WI38 (cell line): ENCODE measurements at regions not wholly inside any gene's neighbourhood (a gene's known extent, or its start where the extent isn't known, plus 50 kb on each side); places are given as distances from the start of the nearest gene placed in this dataset.
"Not testable (repeated sequence)": the region's sequence is repeated elsewhere in the genome, so short reads cannot be mapped to it uniquely, and the experiment has no call there.

Source experiments
- H3K4me3 ChIP-seq: 2 replicates; pipeline ENCODE4 v1.5.1; 2011; ENCODE audit warnings: low read depth, mild to moderate bottlenecking, control low read depth, low read length
- TF ChIP-seq, protein P1 (sequence below): IDR thresholded peaks from 2 replicates; pipeline ENCODE4 v1.5.1; 2012; ENCODE audit warnings: low read depth, mild to moderate bottlenecking, control low read depth, low read length

DNA sequence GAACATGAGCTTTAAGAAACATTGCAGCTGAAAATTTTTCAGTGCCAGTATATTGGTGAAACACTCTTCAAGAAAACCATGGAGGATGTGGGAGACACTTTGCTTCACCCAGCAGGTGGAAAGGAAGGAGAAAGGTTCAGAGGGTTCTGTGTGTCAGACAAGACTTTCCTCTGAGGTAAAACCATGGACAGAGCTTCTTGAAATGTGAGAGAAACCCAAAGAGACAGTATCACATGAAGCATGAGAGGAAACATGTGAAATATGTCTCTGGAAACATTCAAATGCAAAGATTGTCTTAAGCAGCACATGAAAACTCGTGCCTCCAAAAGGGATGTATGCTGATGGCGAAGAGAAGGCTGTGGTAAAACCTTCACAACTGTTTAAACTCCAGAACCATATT, 368.9 kb upstream of the ST8SIA4 start:
- TF ChIP-seq, protein P1, sequence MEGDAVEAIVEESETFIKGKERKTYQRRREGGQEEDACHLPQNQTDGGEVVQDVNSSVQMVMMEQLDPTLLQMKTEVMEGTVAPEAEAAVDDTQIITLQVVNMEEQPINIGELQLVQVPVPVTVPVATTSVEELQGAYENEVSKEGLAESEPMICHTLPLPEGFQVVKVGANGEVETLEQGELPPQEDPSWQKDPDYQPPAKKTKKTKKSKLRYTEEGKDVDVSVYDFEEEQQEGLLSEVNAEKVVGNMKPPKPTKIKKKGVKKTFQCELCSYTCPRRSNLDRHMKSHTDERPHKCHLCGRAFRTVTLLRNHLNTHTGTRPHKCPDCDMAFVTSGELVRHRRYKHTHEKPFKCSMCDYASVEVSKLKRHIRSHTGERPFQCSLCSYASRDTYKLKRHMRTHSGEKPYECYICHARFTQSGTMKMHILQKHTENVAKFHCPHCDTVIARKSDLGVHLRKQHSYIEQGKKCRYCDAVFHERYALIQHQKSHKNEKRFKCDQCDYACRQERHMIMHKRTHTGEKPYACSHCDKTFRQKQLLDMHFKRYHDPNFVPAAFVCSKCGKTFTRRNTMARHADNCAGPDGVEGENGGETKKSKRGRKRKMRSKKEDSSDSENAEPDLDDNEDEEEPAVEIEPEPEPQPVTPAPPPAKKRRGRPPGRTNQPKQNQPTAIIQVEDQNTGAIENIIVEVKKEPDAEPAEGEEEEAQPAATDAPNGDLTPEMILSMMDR, result no peak
- H3K4me3 ChIP-seq, result no peak overlapping the region

DNA sequence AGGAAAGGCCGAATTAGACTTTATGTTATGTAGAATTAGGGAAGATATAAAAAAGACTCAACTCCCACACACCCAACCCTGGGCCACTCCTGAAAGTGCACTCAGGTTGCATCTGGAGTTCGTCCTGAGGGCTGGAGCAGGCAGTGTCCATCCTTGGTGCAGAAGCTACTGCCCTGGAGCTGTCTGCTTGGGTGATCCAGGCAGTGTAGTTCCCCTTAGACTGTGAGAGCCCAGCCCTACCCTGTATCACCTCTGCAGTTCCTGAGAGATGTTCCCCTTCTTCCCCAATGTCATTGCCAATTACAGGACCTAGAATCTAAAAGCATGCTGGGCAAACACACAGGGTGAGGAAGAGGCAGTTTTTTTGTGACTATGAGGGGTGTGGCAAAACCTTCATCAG, 368.3 kb upstream of the ST8SIA4 start:
- no peak overlapping the region for H3K4me3 ChIP-seq

DNA sequence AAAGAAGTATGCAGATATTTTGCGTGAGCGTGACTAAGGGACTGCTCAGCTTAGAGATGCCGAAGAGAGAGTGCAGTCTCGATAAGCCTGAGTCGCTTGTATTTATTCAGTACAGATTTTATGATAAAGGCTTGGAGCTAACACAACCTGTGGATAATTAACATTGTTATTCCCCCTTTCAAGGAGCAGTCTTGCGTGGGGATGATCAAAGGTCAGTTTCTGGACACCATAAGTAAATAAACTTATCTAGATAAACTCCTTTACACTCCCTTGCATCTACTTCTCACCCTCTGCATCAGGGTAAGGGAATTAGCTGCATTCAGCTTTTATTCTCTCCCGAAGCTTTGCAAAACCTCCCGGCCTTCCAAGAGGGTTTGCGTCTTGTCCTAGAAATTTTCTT, 357.8 kb upstream of the ST8SIA4 start:
- H3K4me3 ChIP-seq, result no peak overlapping the region
- TF ChIP-seq, protein P1, result no peak

More for the DNA sequence above, 368.3 kb upstream of the ST8SIA4 start:
- TF ChIP-seq, protein P1, result no peak

DNA sequence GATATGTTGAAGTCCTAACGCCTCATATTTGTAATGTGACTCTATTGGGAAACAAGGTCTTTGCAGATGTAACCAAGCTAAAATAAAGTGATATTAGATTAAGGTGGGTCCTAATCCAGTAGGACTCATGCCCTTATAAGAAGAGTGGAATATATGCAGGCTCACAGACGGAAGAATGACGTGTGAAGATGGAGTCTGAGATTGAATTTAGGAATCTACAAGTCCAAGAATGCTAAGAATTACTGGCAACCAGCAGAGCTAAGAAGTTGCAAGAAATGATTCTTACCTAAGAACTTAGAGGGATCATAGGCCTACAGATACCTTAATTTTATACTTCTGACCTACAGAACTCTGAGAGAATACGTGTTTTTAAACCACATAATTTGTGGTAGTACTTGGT, 350.0 kb upstream of the ST8SIA4 start:
- TF ChIP-seq, protein P1, result no peak
- H3K4me3 ChIP-seq, result no peak overlapping the region

DNA sequence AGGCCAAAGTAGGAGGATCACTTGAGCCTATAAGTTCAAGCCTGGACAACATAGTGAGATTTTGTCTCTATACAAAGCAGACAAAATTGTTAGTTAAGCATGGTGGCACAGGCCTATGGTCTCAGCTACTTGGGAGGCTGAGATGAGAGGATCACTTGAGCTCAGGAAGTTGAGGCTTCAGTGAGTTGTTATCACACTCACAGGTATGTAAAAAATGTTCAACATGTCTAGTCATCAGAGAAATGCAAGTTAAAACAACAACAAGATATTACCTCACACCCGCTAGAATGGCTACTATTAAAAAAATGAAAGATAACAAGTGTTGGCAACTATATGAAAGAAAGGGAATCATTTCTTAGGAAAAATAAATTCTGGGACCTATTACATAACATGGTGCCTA, 341.5 kb upstream of the ST8SIA4 start:
- H3K4me3 ChIP-seq, result no peak overlapping the region
- TF ChIP-seq, protein P1, result no peak

DNA sequence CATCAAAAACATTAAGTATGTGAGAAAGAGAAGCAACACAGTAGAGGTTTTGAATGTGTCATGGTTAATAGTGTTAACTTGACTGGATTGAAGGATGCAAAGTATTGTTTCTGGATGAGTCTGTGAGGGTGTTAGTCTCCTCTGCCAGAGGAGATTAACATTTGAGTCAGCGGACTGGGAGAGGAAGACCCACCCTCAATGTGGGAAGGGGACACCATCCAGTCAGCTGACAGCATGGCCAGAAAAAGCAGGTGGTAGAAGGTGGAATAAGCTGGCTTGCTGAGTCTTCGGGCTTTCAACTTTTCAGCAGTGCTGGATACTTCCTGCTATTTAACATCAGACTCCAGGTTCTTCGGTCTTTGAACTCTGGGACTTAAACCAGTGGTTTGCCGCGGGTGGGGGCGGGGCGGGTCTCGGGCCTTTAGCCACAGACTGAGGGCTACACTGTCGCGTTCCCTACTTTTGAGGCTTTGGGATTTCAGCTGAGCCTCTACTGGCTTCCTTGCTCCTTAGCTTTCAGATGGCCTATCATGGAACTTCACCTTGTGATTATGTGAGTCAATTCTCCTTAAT, 309.9 kb upstream of the ST8SIA4 start:
- H3K4me3 ChIP-seq, result no peak overlapping the region
- TF ChIP-seq, protein P1, result no peak

DNA sequence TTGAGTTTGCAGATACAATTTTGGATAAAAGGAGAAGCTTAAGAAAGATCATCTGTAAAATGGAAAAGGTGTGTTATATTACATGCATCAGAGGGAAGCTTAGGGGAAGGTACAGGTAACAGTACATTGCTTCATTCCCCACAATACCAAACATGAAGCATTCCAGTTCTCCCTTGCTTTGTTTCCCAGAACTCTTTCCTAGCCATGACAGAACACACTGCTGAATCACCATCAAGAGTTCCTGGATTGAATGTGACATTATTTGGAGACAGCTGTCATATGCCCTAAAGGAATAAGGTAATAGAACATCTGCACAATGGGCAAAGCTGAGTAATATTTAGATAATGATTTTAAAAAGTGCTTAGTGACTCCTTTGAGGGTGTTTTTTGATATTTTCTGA, 303.5 kb upstream of the ST8SIA4 start:
- TF ChIP-seq, protein P1, result no peak

DNA sequence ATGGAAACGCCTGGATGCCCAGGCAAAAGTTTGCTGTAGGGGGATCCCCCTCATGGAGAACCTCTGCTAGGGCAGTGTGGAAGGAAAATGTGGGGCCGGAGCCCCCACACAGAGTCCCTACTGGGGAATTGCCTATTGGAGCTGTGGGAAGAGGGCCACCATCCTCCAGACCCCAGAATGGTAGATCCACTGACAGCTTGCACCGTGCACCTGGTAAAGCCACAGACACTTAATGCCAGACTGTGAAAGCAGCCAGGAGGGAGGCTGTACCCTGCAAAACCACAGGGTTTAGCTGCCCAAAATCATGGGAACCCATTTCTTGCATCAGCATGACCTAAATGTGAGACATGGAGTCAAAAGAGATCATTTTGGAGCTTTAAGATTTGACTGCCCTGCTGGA, 302.0 kb upstream of the ST8SIA4 start:
- H3K4me3 ChIP-seq, result not testable (repeated sequence)

More for the DNA sequence above, 303.5 kb upstream of the ST8SIA4 start:
- H3K4me3 ChIP-seq, result no peak overlapping the region

DNA sequence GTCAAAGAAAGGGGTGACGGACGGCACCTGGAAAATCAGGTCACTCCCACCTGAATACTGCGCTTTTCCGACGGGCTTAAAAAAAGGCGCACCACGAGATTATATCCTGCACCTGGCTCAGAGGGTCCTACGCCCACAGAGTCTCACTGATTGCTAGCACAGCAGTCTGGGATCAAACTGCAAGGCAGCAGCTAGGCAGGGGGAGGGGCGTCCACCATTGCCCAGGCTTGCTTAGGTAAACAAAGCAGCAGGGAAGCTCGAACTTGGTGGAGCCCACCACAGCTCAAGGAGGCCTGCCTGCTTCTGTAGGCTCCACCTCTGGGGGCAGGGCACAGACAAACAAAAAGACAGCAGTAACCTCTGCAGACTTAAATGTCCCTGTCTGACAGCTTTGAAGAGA, 277.3 kb upstream of the ST8SIA4 start:
- not testable (repeated sequence) for H3K4me3 ChIP-seq
